ENCODE measurements at regions not wholly inside any gene's neighbourhood (a gene's known extent, or its start where the extent isn't known, plus 50 kb on each side); places are given as distances from the start of the nearest gene placed in this dataset.

- Histone ChIP-seq H3K27ac (ENCODE audit: low read depth, low read length) (no peak overlapping the region), H3K9me3 (ENCODE audit: control insufficient read depth in 5 of 5, low read length in 5 of 5) (no peaks in the 10 kb centered on the region), H3K4me3 (ENCODE audit: low read depth in 1 of 5, low read length in 5 of 5) (no peak overlapping the region), H3K36me3 (ENCODE audit: control insufficient read depth in 5 of 5, insufficient read depth in 5 of 5, low read length in 5 of 5) (no peaks in the 10 kb centered on the region), H3K27me3 (ENCODE audit: control insufficient read depth in 5 of 5, insufficient read depth in 4 of 5, low read length in 5 of 5) (peaks cover 0 to 3% (median 0%) of the 10 kb centered on the region in 5 donors), H3K4me1 (ENCODE audit: control insufficient read depth in 5 of 5, insufficient read depth in 5 of 5, low read length in 5 of 5) (peaks cover 0 to 15% (median 10%) of the 10 kb centered on the region in 5 donors), H3K9ac (ENCODE audit: low read length in 5 of 5) (no peak overlapping the region)
Measured at GRCh38 chr14:81684696-81685095, 151.0 kb upstream of the SEL1L start.

- Histone ChIP-seq H3K9ac (ENCODE audit: low read length in 5 of 5) (no peak overlapping the region), H3K27me3 (ENCODE audit: control insufficient read depth in 5 of 5, insufficient read depth in 4 of 5, low read length in 5 of 5) (no peaks in the 10 kb centered on the region), H3K27ac (ENCODE audit: low read depth, low read length) (no peak overlapping the region), H3K4me1 (ENCODE audit: control insufficient read depth in 5 of 5, insufficient read depth in 5 of 5, low read length in 5 of 5) (peaks cover 0 to 9% (median 7%) of the 10 kb centered on the region in 5 donors), H3K4me3 (ENCODE audit: low read depth in 1 of 5, low read length in 5 of 5) (no peak overlapping the region), H3K36me3 (ENCODE audit: control insufficient read depth in 5 of 5, insufficient read depth in 5 of 5, low read length in 5 of 5) (no peaks in the 10 kb centered on the region), H3K9me3 (ENCODE audit: control insufficient read depth in 5 of 5, low read length in 5 of 5) (no peaks in the 10 kb centered on the region)
Measured at GRCh38 chr14:81686512-81686911, 152.9 kb upstream of the SEL1L start.

- Histone ChIP-seq H3K27me3 (ENCODE audit: control insufficient read depth in 5 of 5, insufficient read depth in 4 of 5, low read length in 5 of 5) (no peaks in the 10 kb centered on the region), H3K36me3 (ENCODE audit: control insufficient read depth in 5 of 5, insufficient read depth in 5 of 5, low read length in 5 of 5) (no peaks in the 10 kb centered on the region), H3K4me3 (ENCODE audit: low read depth in 1 of 5, low read length in 5 of 5) (no peak overlapping the region), H3K9me3 (ENCODE audit: control insufficient read depth in 5 of 5, low read length in 5 of 5) (no peaks in the 10 kb centered on the region), H3K9ac (ENCODE audit: low read length in 5 of 5) (no peak overlapping the region), H3K27ac (ENCODE audit: low read depth, low read length) (no peak overlapping the region), H3K4me1 (ENCODE audit: control insufficient read depth in 5 of 5, insufficient read depth in 5 of 5, low read length in 5 of 5) (no peaks in the 10 kb centered on the region)
Measured at GRCh38 chr14:81691931-81692330, 158.3 kb upstream of the SEL1L start.

- Histone ChIP-seq H3K4me3 (ENCODE audit: low read depth in 1 of 5, low read length in 5 of 5) (no peak overlapping the region), H3K9ac (ENCODE audit: low read length in 5 of 5) (no peak overlapping the region), H3K27me3 (ENCODE audit: control insufficient read depth in 5 of 5, insufficient read depth in 4 of 5, low read length in 5 of 5) (no peaks in the 10 kb centered on the region), H3K4me1 (ENCODE audit: control insufficient read depth in 5 of 5, insufficient read depth in 5 of 5, low read length in 5 of 5) (no peaks in the 10 kb centered on the region), H3K9me3 (ENCODE audit: control insufficient read depth in 5 of 5, low read length in 5 of 5) (no peaks in the 10 kb centered on the region), H3K36me3 (ENCODE audit: control insufficient read depth in 5 of 5, insufficient read depth in 5 of 5, low read length in 5 of 5) (no peaks in the 10 kb centered on the region), H3K27ac (ENCODE audit: low read depth, low read length) (no peak overlapping the region)
Measured at GRCh38 chr14:81694419-81694818, 160.8 kb upstream of the SEL1L start.

GRCh38 chr14:81709681-81710080, 176.0 kb upstream of the SEL1L start:
- Histone ChIP-seq H3K27me3 (ENCODE audit: control insufficient read depth in 5 of 5, insufficient read depth in 4 of 5, low read length in 5 of 5) (no peaks in the 10 kb centered on the region), H3K4me1 (ENCODE audit: control insufficient read depth in 5 of 5, insufficient read depth in 5 of 5, low read length in 5 of 5) (no peaks in the 10 kb centered on the region), H3K27ac (ENCODE audit: low read depth, low read length) (no peak overlapping the region), H3K4me3 (ENCODE audit: low read depth in 1 of 5, low read length in 5 of 5) (no peak overlapping the region), H3K36me3 (ENCODE audit: control insufficient read depth in 5 of 5, insufficient read depth in 5 of 5, low read length in 5 of 5) (no peaks in the 10 kb centered on the region), H3K9ac (ENCODE audit: low read length in 5 of 5) (no peak overlapping the region), H3K9me3 (ENCODE audit: control insufficient read depth in 5 of 5, low read length in 5 of 5) (peaks cover 0 to 8% (median 0%) of the 10 kb centered on the region in 5 donors)

- peaks cover 0 to 4% (median 0%) of the 10 kb centered on the region in 5 donors for H3K9me3 ChIP-seq (ENCODE audit: control insufficient read depth in 5 of 5, low read length in 5 of 5)
- no peaks in the 10 kb centered on the region for H3K27me3 ChIP-seq (ENCODE audit: control insufficient read depth in 5 of 5, insufficient read depth in 4 of 5, low read length in 5 of 5)
- no peak overlapping the region for H3K4me3 ChIP-seq (ENCODE audit: low read depth in 1 of 5, low read length in 5 of 5)
- no peak overlapping the region for H3K9ac ChIP-seq (ENCODE audit: low read length in 5 of 5)
- H3K4me1 ChIP-seq (ENCODE audit: control insufficient read depth in 5 of 5, insufficient read depth in 5 of 5, low read length in 5 of 5), result no peaks in the 10 kb centered on the region
- H3K36me3 ChIP-seq (ENCODE audit: control insufficient read depth in 5 of 5, insufficient read depth in 5 of 5, low read length in 5 of 5), result no peaks in the 10 kb centered on the region
- no peak overlapping the region for H3K27ac ChIP-seq (ENCODE audit: low read depth, low read length)
Measured at GRCh38 chr14:81710232-81710845, 176.7 kb upstream of the SEL1L start.

GRCh38 chr14:81715731-81716130, 182.1 kb upstream of the SEL1L start:
- H3K27ac ChIP-seq (ENCODE audit: low read depth, low read length), result no peak overlapping the region
- H3K36me3 ChIP-seq (ENCODE audit: control insufficient read depth in 5 of 5, insufficient read depth in 5 of 5, low read length in 5 of 5), result no peaks in the 10 kb centered on the region
- H3K4me3 ChIP-seq (ENCODE audit: low read depth in 1 of 5, low read length in 5 of 5), result no peak overlapping the region
- H3K27me3 ChIP-seq (ENCODE audit: control insufficient read depth in 5 of 5, insufficient read depth in 4 of 5, low read length in 5 of 5), result no peaks in the 10 kb centered on the region
- peaks cover 0 to 4% (median 0%) of the 10 kb centered on the region in 5 donors for H3K9me3 ChIP-seq (ENCODE audit: control insufficient read depth in 5 of 5, low read length in 5 of 5)
- H3K4me1 ChIP-seq (ENCODE audit: control insufficient read depth in 5 of 5, insufficient read depth in 5 of 5, low read length in 5 of 5), result peaks cover 0 to 3% (median 0%) of the 10 kb centered on the region in 5 donors
- H3K9ac ChIP-seq (ENCODE audit: low read length in 5 of 5), result no peak overlapping the region

- Histone ChIP-seq H3K27ac (ENCODE audit: low read depth, low read length) (no peak overlapping the region), H3K9ac (ENCODE audit: low read length in 5 of 5) (no peak overlapping the region), H3K9me3 (ENCODE audit: control insufficient read depth in 5 of 5, low read length in 5 of 5) (peaks cover 0 to 3% (median 0%) of the 10 kb centered on the region in 5 donors), H3K27me3 (ENCODE audit: control insufficient read depth in 5 of 5, insufficient read depth in 4 of 5, low read length in 5 of 5) (no peaks in the 10 kb centered on the region), H3K4me3 (ENCODE audit: low read depth in 1 of 5, low read length in 5 of 5) (no peak overlapping the region), H3K36me3 (ENCODE audit: control insufficient read depth in 5 of 5, insufficient read depth in 5 of 5, low read length in 5 of 5) (no peaks in the 10 kb centered on the region), H3K4me1 (ENCODE audit: control insufficient read depth in 5 of 5, insufficient read depth in 5 of 5, low read length in 5 of 5) (peaks cover 0 to 3% (median 0%) of the 10 kb centered on the region in 5 donors)
Measured at GRCh38 chr14:81716953-81717352, 183.3 kb upstream of the SEL1L start.

GRCh38 chr14:81723956-81724355, 190.3 kb upstream of the SEL1L start:
- no peaks in the 10 kb centered on the region for H3K36me3 ChIP-seq (ENCODE audit: control insufficient read depth in 5 of 5, insufficient read depth in 5 of 5, low read length in 5 of 5)
- H3K27ac ChIP-seq (ENCODE audit: low read depth, low read length), result no peak overlapping the region
- H3K27me3 ChIP-seq (ENCODE audit: control insufficient read depth in 5 of 5, insufficient read depth in 4 of 5, low read length in 5 of 5), result no peaks in the 10 kb centered on the region
- no peaks in the 10 kb centered on the region for H3K4me1 ChIP-seq (ENCODE audit: control insufficient read depth in 5 of 5, insufficient read depth in 5 of 5, low read length in 5 of 5)
- H3K9ac ChIP-seq (ENCODE audit: low read length in 5 of 5), result no peak overlapping the region
- H3K4me3 ChIP-seq (ENCODE audit: low read depth in 1 of 5, low read length in 5 of 5), result no peak overlapping the region
- H3K9me3 ChIP-seq (ENCODE audit: control insufficient read depth in 5 of 5, low read length in 5 of 5), result no peaks in the 10 kb centered on the region

- Histone ChIP-seq H3K36me3 (ENCODE audit: control insufficient read depth in 5 of 5, insufficient read depth in 5 of 5, low read length in 5 of 5) (no peaks in the 10 kb centered on the region), H3K4me3 (ENCODE audit: low read depth in 1 of 5, low read length in 5 of 5) (no peak overlapping the region), H3K9me3 (ENCODE audit: control insufficient read depth in 5 of 5, low read length in 5 of 5) (no peaks in the 10 kb centered on the region), H3K27ac (ENCODE audit: low read depth, low read length) (no peak overlapping the region), H3K9ac (ENCODE audit: low read length in 5 of 5) (no peak overlapping the region), H3K27me3 (ENCODE audit: control insufficient read depth in 5 of 5, insufficient read depth in 4 of 5, low read length in 5 of 5) (no peaks in the 10 kb centered on the region), H3K4me1 (ENCODE audit: control insufficient read depth in 5 of 5, insufficient read depth in 5 of 5, low read length in 5 of 5) (no peaks in the 10 kb centered on the region)
Measured at GRCh38 chr14:81727218-81727617, 193.6 kb upstream of the SEL1L start.
